ENCODE measurements at regions not wholly inside any gene's neighbourhood (a gene's known extent, or its start where the extent isn't known, plus 50 kb on each side); places are given as distances from the start of the nearest gene placed in this dataset.

GRCh38 chr16:58789351-58789750 is 55.2 kb upstream of the GOT2 start:
- TF ChIP-seq, protein P1, sequence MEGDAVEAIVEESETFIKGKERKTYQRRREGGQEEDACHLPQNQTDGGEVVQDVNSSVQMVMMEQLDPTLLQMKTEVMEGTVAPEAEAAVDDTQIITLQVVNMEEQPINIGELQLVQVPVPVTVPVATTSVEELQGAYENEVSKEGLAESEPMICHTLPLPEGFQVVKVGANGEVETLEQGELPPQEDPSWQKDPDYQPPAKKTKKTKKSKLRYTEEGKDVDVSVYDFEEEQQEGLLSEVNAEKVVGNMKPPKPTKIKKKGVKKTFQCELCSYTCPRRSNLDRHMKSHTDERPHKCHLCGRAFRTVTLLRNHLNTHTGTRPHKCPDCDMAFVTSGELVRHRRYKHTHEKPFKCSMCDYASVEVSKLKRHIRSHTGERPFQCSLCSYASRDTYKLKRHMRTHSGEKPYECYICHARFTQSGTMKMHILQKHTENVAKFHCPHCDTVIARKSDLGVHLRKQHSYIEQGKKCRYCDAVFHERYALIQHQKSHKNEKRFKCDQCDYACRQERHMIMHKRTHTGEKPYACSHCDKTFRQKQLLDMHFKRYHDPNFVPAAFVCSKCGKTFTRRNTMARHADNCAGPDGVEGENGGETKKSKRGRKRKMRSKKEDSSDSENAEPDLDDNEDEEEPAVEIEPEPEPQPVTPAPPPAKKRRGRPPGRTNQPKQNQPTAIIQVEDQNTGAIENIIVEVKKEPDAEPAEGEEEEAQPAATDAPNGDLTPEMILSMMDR (IDR thresholded peaks at IDR 0.05), result no peak
- TF ChIP-seq POLR2A (IDR thresholded peaks at IDR 0.05), result no peak

All from testis (tissue), 2 donors.